WERI-Rb-1 (cell line): ENCODE measurements at regions not wholly inside any gene's neighbourhood (a gene's known extent, or its start where the extent isn't known, plus 50 kb on each side); places are given as distances from the start of the nearest gene placed in this dataset.
A peak's percentile ranks its signal among the peaks of the same experiment; 100 is the strongest.
"Not testable (repeated sequence)": the region's sequence is repeated elsewhere in the genome, so short reads cannot be mapped to it uniquely, and the experiment has no call there.

Experiments
- DNase-seq: peaks from one replicate; pipeline ENCODE4 v3.0.0-alpha.2; 2020
- H3K27ac ChIP-seq: fragments of 250-450 bp; sonication (Bioruptor Pico); 2 replicates; pipeline ENCODE4 v1.5.1; 2020; ENCODE audit warnings: mild to moderate bottlenecking, moderate library complexity
- H3K27me3 ChIP-seq: fragments of 250-450 bp; sonication (Bioruptor Pico); 2 replicates; pipeline ENCODE4 v1.5.1; 2021; ENCODE audit warnings: mild to moderate bottlenecking, low read depth, moderate library complexity; ENCODE audit not compliant: insufficient read depth, severe bottlenecking
- H3K36me3 ChIP-seq: fragments of 250-450 bp; sonication (Bioruptor Pico); 2 replicates; pipeline ENCODE4 v1.5.1; 2020; ENCODE audit warnings: mild to moderate bottlenecking, moderate library complexity
- H3K4me3 ChIP-seq: 2 replicates; pipeline ENCODE4 v1.5.1; 2011; ENCODE audit warnings: low read depth, mild to moderate bottlenecking, control low read depth, low read length
- H3K9me3 ChIP-seq: fragments of 250-450 bp; sonication (Bioruptor Pico); 2 replicates; pipeline ENCODE4 v1.5.1; 2021; ENCODE audit warnings: mild to moderate bottlenecking, moderate library complexity; ENCODE audit not compliant: severe bottlenecking
- TF ChIP-seq, protein P1 (sequence below): IDR thresholded peaks from 2 replicates; pipeline ENCODE4 v1.5.1; 2011; ENCODE audit warnings: low read depth, mild to moderate bottlenecking, control low read depth, inconsistent platforms, low read length

DNA sequence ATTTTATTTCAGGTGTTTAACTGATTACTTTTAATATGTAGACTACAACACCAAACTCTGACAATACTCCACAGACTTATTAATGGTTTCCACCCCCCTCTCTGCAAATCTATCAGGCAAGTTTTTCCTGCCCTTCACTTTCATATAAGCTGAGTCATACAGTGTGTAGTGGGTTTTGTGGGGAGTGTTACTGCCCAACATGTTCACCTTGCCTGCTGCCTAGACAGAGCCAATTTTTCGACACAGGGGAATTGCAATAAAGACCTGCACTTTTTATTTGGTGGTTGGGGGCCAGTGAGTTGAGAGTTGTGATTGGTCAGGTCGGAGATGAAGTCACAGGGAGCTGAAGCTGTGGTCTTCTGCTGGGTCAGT, 119.7 kb downstream of the PPIAL4G start:
- no peak overlapping the region for H3K27ac ChIP-seq
- no peaks in the 10 kb centered on the region for H3K27me3 ChIP-seq
- DNase-seq = peak; percentile 6
- H3K4me3 ChIP-seq = no peak overlapping the region
- TF ChIP-seq, protein P1, sequence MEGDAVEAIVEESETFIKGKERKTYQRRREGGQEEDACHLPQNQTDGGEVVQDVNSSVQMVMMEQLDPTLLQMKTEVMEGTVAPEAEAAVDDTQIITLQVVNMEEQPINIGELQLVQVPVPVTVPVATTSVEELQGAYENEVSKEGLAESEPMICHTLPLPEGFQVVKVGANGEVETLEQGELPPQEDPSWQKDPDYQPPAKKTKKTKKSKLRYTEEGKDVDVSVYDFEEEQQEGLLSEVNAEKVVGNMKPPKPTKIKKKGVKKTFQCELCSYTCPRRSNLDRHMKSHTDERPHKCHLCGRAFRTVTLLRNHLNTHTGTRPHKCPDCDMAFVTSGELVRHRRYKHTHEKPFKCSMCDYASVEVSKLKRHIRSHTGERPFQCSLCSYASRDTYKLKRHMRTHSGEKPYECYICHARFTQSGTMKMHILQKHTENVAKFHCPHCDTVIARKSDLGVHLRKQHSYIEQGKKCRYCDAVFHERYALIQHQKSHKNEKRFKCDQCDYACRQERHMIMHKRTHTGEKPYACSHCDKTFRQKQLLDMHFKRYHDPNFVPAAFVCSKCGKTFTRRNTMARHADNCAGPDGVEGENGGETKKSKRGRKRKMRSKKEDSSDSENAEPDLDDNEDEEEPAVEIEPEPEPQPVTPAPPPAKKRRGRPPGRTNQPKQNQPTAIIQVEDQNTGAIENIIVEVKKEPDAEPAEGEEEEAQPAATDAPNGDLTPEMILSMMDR = no peak
- no peaks in the 10 kb centered on the region for H3K9me3 ChIP-seq
- no peaks in the 10 kb centered on the region for H3K36me3 ChIP-seq

DNA sequence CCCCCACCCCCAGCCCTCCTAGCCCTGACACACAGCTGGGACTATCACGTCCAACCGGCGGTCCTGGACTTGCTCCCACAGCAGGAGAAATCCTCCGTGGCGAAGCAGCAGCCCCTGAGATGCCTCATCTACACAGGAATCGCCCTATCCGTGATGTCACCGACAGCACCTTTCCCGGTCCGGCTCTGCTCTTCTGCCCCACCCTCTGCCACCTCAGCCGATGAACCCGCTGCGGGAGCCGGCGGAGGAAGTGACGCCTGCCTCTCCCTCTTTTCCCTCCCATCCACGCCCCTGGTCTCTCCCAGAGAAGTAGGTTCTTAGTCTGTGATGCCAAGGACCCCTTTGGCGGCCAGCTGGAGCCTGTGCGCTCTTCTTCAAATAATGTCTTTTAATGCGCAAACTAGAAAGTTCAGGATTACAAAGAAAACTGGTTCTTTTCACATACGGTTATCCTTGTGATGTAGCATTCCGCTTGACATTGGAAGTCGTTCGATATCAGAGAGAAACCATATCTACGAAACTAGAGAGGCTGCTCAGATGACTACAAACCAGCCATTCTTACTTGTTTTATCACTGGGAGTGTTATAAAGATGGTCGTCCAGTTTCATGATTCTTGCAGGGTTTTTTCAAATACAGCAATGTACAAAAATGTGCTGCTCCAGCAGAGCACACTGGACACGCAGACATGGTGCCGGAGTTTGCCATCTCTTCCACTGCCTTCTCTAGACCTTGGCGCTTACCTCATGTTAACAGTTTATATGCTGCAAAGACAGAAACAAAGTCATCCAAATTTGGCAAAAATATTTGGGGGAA, 120.3 kb downstream of the PPIAL4G start:
- Histone ChIP-seq H3K4me3 (no peak overlapping the region), H3K9me3 (no peaks in the 10 kb centered on the region), H3K27ac (no peak overlapping the region), H3K36me3 (no peaks in the 10 kb centered on the region), H3K27me3 (no peaks in the 10 kb centered on the region)
- DNase-seq = peak; percentile 3
- TF ChIP-seq, protein P1 = no peak

DNA sequence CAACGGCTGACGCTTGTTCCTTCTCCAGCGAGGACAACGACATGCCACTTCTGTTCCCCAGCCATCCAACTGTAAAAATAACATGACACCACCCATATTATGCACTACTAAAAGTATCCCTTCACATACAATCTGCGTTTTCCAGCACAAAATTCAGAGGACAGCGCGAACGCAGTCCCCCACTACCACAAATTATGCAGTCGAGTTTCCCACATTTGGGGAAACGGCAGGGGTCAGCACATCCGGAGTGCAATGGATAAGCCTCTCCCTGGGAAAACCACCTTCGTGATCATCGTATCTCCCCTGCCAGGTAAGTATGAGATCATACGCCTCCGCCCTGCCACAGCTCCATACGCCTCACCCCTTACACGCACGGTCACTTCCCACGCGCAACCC, 120.9 kb downstream of the PPIAL4G start:
- Histone ChIP-seq H3K27me3 (no peaks in the 10 kb centered on the region), H3K4me3 (no peak overlapping the region), H3K36me3 (no peaks in the 10 kb centered on the region), H3K9me3 (no peaks in the 10 kb centered on the region), H3K27ac (no peak overlapping the region)
- no peak for DNase-seq
- TF ChIP-seq, protein P1 = no peak

DNA sequence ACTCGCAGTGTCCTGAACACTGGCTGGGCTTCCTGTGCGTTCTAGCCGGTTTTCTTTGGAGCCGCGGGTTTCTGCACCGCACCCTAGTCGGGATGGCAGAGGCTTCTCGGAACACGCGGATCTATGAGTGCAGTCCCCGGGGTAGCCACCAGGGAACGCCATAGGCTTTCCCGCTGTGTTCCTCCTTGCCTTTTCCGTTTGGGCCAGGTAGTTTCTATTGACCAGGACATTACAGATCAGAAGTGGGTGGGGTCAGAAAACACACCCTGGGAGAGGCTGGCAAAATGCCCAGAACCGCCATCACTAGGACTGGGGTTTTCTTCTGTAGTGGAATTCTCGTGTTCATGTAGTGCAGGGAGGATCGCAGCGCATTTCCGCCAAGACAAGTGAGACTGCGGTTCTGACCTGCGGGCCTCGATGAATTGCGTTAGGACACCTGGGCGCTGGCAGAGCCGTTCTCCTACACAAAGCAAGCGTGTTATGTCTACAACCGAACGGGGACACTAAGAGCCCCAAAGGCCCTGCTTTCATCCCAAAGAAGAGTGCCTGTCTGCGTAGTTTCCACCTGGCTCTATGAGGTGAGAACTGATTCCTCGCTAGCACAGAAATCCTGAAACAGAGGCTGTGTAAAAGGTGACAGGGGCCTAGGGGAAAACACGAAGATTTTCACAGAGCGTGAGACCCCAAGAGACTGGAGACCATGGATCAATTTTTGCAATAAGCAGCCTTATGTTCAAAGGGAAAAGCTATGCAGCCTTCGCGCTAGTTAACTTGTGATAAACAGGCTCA, 121.5 kb downstream of the PPIAL4G start:
- not testable (repeated sequence) for DNase-seq, H3K36me3 ChIP-seq, H3K9me3 ChIP-seq, H3K4me3 ChIP-seq, H3K27me3 ChIP-seq, H3K27ac ChIP-seq
- TF ChIP-seq, protein P1 = peak; percentile 30; the same call in 1 of the 2 replicates

DNA sequence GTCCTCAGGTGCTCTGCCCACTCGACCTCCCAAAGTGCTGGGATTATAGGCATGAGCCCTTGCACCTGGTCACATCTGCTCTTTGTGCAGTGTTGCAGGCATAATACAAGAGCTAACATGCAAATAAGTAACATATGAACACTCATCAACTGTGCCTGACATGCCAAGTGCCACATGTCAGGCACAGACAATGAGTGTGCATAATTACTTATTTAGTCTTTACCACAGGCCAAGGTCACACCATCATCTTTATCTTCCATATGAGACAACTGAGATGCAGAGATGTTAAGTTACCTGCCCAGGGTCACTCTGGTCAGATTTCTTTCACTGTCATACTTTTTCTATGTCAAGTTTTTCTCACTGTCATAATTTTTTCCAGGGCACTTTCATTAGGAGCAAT, 126.1 kb downstream of the PPIAL4G start:
- Histone ChIP-seq H3K4me3 (no peak overlapping the region), H3K36me3 (no peaks in the 10 kb centered on the region), H3K9me3 (peaks cover 8% of the 10 kb centered on the region), H3K27ac (no peak overlapping the region), H3K27me3 (no peaks in the 10 kb centered on the region)
- TF ChIP-seq, protein P1 = no peak
- no peak for DNase-seq
